Fibroblast of villous mesenchyme (primary cell): ENCODE measurements at regions not wholly inside any gene's neighbourhood (a gene's known extent, or its start where the extent isn't known, plus 50 kb on each side); places are given as distances from the start of the nearest gene placed in this dataset.
"Not testable (repeated sequence)": the region's sequence is repeated elsewhere in the genome, so short reads cannot be mapped to it uniquely, and the experiment has no call there.

Experiments
- DNase-seq: peaks from one replicate; pipeline ENCODE4 v3.0.0-alpha.2; 2010; ENCODE audit warnings: low read depth
- H3K4me3 ChIP-seq: 2 replicates; pipeline ENCODE4 v1.5.1; 2011; ENCODE audit warnings: low read depth, mild to moderate bottlenecking, low read length
- TF ChIP-seq, protein P1 (sequence below): IDR thresholded peaks from 2 replicates; pipeline ENCODE4 v1.5.1; 2012; ENCODE audit warnings: low read depth, mild to moderate bottlenecking, low read length; ENCODE audit not compliant: insufficient read depth

DNA sequence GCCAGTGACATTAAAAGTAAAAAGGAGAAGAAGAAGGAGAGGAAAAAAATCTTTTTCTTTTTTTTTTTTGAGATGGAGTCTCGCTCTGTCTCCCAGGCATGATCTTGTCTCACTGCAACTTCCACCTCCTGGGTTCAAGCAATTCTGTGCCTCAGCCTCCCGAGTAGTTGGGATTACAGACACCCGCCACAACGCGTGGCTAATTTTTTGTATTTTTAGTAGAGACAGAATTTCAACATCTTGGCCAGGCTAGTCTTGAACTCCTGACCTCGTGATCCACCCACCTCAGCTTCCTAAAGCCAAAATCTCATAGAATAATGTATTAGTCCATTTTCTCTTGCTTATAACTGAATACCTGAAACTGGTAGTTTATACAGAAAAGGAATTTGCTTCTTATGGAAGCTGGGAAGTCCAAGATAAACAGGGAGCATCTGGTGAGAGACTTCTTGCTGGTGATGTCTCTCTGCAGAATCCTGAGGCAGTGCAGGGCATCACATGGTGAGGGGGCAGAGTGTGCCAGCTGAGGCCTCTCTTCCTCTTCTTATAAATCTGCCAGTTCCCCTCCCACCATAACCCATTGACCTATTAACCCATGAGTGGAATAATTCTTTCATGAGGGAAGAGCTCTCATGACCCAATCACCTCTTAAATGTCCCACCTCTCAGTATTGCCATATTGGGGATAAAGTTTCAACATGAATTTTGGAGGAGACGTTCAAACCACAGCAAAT is 466.3 kb downstream of the GADD45G start:
- TF ChIP-seq, protein P1, sequence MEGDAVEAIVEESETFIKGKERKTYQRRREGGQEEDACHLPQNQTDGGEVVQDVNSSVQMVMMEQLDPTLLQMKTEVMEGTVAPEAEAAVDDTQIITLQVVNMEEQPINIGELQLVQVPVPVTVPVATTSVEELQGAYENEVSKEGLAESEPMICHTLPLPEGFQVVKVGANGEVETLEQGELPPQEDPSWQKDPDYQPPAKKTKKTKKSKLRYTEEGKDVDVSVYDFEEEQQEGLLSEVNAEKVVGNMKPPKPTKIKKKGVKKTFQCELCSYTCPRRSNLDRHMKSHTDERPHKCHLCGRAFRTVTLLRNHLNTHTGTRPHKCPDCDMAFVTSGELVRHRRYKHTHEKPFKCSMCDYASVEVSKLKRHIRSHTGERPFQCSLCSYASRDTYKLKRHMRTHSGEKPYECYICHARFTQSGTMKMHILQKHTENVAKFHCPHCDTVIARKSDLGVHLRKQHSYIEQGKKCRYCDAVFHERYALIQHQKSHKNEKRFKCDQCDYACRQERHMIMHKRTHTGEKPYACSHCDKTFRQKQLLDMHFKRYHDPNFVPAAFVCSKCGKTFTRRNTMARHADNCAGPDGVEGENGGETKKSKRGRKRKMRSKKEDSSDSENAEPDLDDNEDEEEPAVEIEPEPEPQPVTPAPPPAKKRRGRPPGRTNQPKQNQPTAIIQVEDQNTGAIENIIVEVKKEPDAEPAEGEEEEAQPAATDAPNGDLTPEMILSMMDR, result no peak
- no peak overlapping the region for H3K4me3 ChIP-seq
- no peak for DNase-seq

DNA sequence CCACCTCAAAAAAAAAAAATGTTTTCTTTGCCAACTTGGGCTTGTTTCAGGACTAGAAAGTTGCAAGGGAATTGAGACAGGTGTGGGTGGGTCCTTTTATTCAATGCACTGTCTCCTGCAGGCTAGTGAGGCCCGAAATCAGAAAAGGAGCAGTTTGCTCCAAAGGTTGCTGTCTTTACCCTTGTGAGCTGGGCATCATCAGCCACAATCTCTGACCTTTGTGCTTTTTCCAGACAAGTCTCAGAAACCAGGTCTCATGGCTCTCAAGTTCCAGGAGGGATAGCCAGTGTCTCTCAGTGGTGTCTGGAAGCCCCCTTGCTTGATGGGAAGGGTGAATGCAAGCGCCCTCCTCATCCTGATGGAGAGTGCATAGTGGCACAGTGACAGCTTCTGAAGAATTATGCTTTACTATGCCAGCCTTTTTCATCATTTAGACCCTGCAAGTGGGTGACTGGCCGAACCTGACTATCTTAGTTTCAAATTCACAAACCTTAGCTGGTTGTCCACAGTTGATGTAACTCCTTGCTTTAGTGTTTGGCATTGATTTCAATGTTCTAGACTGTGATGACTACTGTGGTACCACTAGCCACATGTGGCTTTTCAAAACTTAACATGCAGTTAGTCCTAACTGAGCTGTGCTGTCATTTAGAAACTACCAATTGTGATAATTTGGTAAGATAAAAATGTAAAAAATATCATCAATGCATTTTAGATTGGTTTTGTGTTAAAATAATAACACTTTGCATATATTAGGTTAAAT is 468.6 kb downstream of the GADD45G start:
- H3K4me3 ChIP-seq, result no peak overlapping the region
- TF ChIP-seq, protein P1, result no peak
- DNase-seq, result no peak

DNA sequence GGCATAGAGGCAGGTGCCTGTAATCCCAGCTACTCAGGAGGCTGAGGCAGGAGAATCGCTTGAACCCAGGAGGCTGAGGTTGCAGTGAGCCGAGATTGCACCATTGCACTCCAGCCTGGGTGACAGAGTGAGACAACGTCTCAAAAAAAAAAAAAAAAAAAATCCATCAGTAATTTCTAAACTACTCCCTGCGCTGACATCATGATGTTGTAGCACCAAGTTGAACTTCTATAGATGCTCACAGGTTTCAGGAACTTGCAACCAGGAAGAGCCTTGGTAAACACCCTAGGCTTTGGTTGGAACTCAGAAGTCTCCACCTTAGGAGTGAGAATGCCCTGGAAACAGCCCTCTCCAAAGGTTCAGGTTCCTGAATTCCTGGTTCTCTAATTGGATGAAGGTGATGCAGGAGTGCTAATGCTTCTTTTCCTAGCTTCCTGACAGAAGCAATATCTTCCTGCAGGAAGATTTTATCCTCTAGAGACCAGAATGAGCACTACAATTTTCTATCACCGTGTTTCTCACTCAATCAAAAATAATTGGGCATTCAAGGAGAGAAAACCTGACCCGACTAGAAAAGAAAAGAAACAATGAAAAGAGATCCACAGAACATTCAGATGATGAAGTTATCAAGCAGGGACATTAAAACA is 469.6 kb downstream of the GADD45G start:
- TF ChIP-seq, protein P1, result no peak
- no peak overlapping the region for H3K4me3 ChIP-seq
- no peak for DNase-seq

DNA sequence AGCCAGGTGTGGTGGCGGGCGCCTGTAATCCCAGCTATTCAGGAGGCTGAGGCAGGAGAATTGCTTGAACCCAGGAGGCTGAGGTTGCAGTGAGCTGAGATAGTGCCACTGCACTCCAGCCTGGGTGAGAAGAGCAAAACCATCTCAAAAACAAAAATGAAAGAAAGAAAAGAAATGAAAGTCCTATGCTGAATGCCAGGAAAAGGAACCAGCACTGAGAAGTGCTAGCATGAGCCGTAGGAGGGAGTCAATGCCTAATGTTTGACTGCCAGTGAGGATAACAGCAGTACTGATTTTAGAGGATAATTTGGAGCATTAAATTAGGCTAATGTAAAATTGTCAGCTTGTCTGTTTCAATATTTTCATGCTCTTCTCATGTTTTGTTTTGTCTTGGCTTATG is 472.8 kb downstream of the GADD45G start:
- not testable (repeated sequence) for DNase-seq, H3K4me3 ChIP-seq

DNA sequence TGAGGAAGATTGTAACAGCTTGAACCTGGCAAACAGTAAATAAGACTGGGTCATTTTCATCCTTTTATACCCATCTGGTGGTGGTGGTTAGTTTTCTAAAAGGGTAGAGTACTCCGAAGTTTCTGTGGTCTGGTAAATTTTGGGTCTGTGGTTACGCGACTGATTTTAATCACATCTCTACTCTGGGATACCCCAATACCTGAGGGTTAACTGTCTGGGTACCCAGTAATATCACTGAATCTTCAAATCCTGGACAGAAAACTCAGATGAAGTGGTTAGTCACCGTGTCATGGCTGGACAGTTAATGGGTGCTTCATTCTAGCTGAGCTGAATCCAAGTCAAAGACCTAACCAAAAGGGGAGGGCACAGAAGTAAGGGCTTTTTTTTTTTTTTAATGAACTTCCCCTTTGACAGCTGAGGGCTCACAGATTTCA is 474.2 kb downstream of the GADD45G start:
- no peak overlapping the region for H3K4me3 ChIP-seq
- no peak for DNase-seq
- TF ChIP-seq, protein P1, result no peak

DNA sequence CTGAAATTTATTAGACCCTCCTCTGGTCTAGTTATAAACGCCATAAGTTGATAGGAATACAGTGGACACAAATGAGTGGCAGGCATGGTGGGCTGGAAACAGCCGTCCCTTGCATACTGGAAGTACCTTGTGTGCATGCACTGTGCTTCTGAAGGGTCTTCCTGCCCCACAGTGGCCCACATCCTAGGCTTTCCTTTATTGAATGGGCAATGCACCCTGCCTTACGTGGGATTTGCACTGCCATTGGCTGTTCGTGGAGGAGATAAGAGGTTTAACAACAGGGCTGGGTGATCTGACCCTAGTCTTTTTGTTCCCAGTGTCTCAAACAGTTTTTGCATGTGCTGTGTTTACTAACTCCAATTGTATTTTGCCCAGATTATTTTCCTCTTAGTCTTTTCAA is 480.8 kb downstream of the GADD45G start:
- DNase-seq, result no peak
- TF ChIP-seq, protein P1, result no peak
- no peak overlapping the region for H3K4me3 ChIP-seq

DNA sequence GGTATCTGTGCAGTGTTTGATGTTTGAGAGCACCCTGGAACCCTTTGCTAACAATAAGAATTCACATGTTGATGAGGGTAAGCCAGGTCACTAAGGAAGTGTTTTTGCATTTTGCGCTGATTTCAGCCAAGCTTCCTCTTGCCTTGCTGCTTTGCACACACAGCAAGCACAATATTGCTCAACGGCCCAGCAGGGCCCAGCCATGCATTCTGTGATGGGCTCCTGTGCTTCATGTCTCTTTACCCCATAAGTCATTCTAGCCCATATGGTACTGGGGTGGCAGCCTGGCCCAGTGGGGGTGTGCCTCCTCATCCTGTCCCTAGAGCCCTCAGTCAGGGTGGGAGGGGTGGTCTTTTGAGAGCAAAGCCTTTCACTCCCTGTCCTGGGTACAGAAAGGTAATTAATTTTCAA is 481.3 kb downstream of the GADD45G start:
- peak; percentile 36 for DNase-seq
- TF ChIP-seq, protein P1, result no peak
- H3K4me3 ChIP-seq, result no peak overlapping the region
